ENCODE measurements at regions not wholly inside any gene's neighbourhood (a gene's known extent, or its start where the extent isn't known, plus 50 kb on each side); places are given as distances from the start of the nearest gene placed in this dataset.

DNA sequence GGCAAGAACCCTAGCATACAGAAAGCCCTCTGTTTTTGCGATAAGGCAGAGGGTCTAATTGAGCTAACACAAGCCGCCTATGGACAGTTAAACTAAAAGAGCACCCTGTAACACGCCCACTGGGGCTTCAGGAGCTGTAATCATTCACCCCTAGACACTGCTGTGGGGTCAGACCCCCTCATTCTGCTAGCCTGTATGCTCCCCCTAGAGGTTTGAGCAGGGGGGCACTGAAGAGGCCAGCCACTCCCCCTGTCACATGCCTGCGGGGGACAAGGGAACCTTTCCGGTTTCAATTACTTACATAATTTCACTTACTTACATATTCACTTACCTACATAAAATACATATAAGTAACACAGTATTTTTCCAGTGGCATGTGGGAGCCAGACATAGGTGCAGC, 469.5 kb upstream of the FAM241A start:
- TF ChIP-seq ZNF274 (IDR thresholded peaks at IDR 0.05; ENCODE audit: low read depth, low read length) (no peak), SUZ12 (IDR thresholded peaks at IDR 0.05; ENCODE audit: extremely low read depth, insufficient read depth, insufficient read length) (no peak), YY1 (IDR thresholded peaks at IDR 0.05; ENCODE audit: insufficient read depth, insufficient read length) (no peak)

All from NT2/D1 (cell line).